Keratinocyte (primary cell): ENCODE measurements at regions not wholly inside any gene's neighbourhood (a gene's known extent, or its start where the extent isn't known, plus 50 kb on each side); places are given as distances from the start of the nearest gene placed in this dataset.
A peak's percentile ranks its signal among the peaks of the same experiment; 100 is the strongest.

Experiments used
- DNase-seq: peaks from one replicate; pipeline ENCODE4 v3.0.0-alpha.2; 2011; ENCODE audit warnings: low read depth, missing footprints, low spot score
- FAIRE-seq: peaks from 2 replicates; lab custom pipeline; 2011; peaks lifted over from hg19 to GRCh38; lab: Jason Lieb, UNC
- H2AFZ ChIP-seq: 2 replicates; pipeline ENCODE4 v1.6.0; 2012; ENCODE audit warnings: low read length, control low read depth, inconsistent platforms; ENCODE audit not compliant: control insufficient read depth
- H3K27ac ChIP-seq: 2 replicates; pipeline ENCODE4 v1.5.1; 2011; ENCODE audit warnings: low read length; ENCODE audit not compliant: control insufficient read depth, insufficient read depth
- H3K27me3 ChIP-seq: 3 replicates; pipeline ENCODE4 v1.6.0; 2011; ENCODE audit warnings: low read length; ENCODE audit not compliant: control insufficient read depth, insufficient read depth; ENCODE audit errors: extremely low read depth
- H3K36me3 ChIP-seq, 2 experiments: 2 replicates in 1 of 2; 3 replicates in 1 of 2; pipeline ENCODE4 v1.5.1; 2011; ENCODE audit warnings: low read length in 2 of 2, mild to moderate bottlenecking in 1 of 2; ENCODE audit not compliant: control insufficient read depth in 2 of 2, insufficient read depth in 2 of 2; ENCODE audit errors: extremely low read depth in 1 of 2
- H3K4me1 ChIP-seq: 3 replicates; pipeline ENCODE4 v1.5.1; 2011; ENCODE audit warnings: low read length; ENCODE audit not compliant: control insufficient read depth, insufficient read depth; ENCODE audit errors: extremely low read depth
- H3K4me2 ChIP-seq: 3 replicates; pipeline ENCODE4 v1.6.0; 2011; ENCODE audit warnings: low read depth, low read length; ENCODE audit not compliant: control insufficient read depth, insufficient read depth; ENCODE audit errors: extremely low read depth
- H3K4me3 ChIP-seq, 3 experiments: fragments of 200-600 bp in 1 of 3; sonication (generic) in 1 of 3; 2 replicates in 2 of 3; 3 replicates in 1 of 3; pipeline ENCODE4 v1.5.1; 2011 to 2016; ENCODE audit warnings: low read length in 3 of 3, mild to moderate bottlenecking in 3 of 3, control low read depth in 2 of 3, inconsistent platforms in 1 of 3, low read depth in 1 of 3, mixed read lengths in 1 of 3, mixed run types in 1 of 3, moderate library complexity in 1 of 3; ENCODE audit not compliant: control insufficient read depth in 2 of 3, insufficient read depth in 2 of 3; ENCODE audit errors: extremely low read depth in 1 of 3
- H3K79me2 ChIP-seq: 2 replicates; pipeline ENCODE4 v1.6.0; 2012; ENCODE audit warnings: low read length; ENCODE audit not compliant: control insufficient read depth, insufficient read depth
- H3K9ac ChIP-seq: 3 replicates; pipeline ENCODE4 v1.6.0; 2011; ENCODE audit warnings: low read length; ENCODE audit not compliant: control insufficient read depth, insufficient read depth; ENCODE audit errors: extremely low read depth
- H3K9me1 ChIP-seq: 3 replicates; pipeline ENCODE4 v1.6.0; 2011; ENCODE audit warnings: low read length; ENCODE audit not compliant: control insufficient read depth, insufficient read depth; ENCODE audit errors: extremely low read depth
- H3K9me3 ChIP-seq: 2 replicates; pipeline ENCODE4 v1.5.1; 2012; ENCODE audit warnings: low read depth, low read length; ENCODE audit not compliant: control insufficient read depth
- H4K20me1 ChIP-seq: 3 replicates; pipeline ENCODE4 v1.6.0; 2011; ENCODE audit warnings: low read length; ENCODE audit not compliant: control insufficient read depth, insufficient read depth; ENCODE audit errors: extremely low read depth
- CTCF ChIP-seq, 3 experiments: IDR thresholded peaks in 1 of 3; conservative IDR thresholded peaks in 1 of 3; optimal IDR thresholded peaks in 1 of 3; 2 replicates in 2 of 3; 3 replicates in 1 of 3; pipeline versions ENCODE3 to v1.5.1; 2011; ENCODE audit warnings: low read length in 3 of 3, mild to moderate bottlenecking in 3 of 3, moderate library complexity in 2 of 3, control low read depth in 1 of 3, inconsistent platforms in 1 of 3; ENCODE audit not compliant: insufficient read depth in 2 of 3; ENCODE audit errors: extremely low read depth in 1 of 3
- EZH2 ChIP-seq: IDR thresholded peaks from one replicate; pipeline ENCODE4 v1.6.1; 2012; ENCODE audit warnings: inconsistent platforms, mild to moderate bottlenecking, low read length, moderate library complexity
- dilution Hi-C: fragments of 300-500 bp; cut with MboI; formaldehyde crosslinking; loops from one replicate; pipeline ENCODE4 v1.7.0; 2020; ENCODE audit warnings: low sequenced_read_pairs; ENCODE audit not compliant: extremely low pct_ligation_motif_present

GRCh38 chr22:22800716-22801115 is 86.9 kb upstream of the IGLL5 start:
- Histone ChIP-seq H3K79me2 (no peaks in the 10 kb centered on the region), H3K4me3 (no peak overlapping the region), H3K9me3 (no peaks in the 10 kb centered on the region), H3K4me1 (no peaks in the 10 kb centered on the region), H4K20me1 (no peaks in the 10 kb centered on the region), H3K9me1 (no peaks in the 10 kb centered on the region), H3K27ac (no peak overlapping the region), H3K27me3 (no peaks in the 10 kb centered on the region), H2AFZ (no peak overlapping the region), H3K4me2 (no peak overlapping the region), H3K9ac (no peak overlapping the region), H3K36me3 (no peaks in the 10 kb centered on the region)
- TF ChIP-seq EZH2 (no peak), CTCF (optimal IDR thresholded peaks at IDR 0.05 in 1 of 3, IDR thresholded peaks at IDR 0.05 in 1 of 3, conservative IDR thresholded peaks at IDR 0.05 in 1 of 3; ENCODE audit: extremely low read depth in 1 of 3, insufficient read depth in 2 of 3, low read length in 3 of 3) (no peak)
- no peak for FAIRE-seq
- dilution Hi-C loops: no loop called here
- DNase-seq: no peak

GRCh38 chr22:22802339-22802970 is 85.2 kb upstream of the IGLL5 start:
- no peaks in the 10 kb centered on the region for H3K9me3 ChIP-seq
- H3K9me1 ChIP-seq: no peaks in the 10 kb centered on the region
- H3K79me2 ChIP-seq: no peaks in the 10 kb centered on the region
- H3K4me3 ChIP-seq: no peak overlapping the region
- DNase-seq (no peak), FAIRE-seq (no peak)
- H3K27ac ChIP-seq: no peak overlapping the region
- TF ChIP-seq EZH2 (no peak), CTCF (optimal IDR thresholded peaks at IDR 0.05 in 1 of 3, IDR thresholded peaks at IDR 0.05 in 1 of 3, conservative IDR thresholded peaks at IDR 0.05 in 1 of 3; ENCODE audit: extremely low read depth in 1 of 3, insufficient read depth in 2 of 3, low read length in 3 of 3) (peak; percentile 24 to 48 (median 36))
- no peak overlapping the region for H3K9ac ChIP-seq
- no peaks in the 10 kb centered on the region for H4K20me1 ChIP-seq
- H2AFZ ChIP-seq: no peak overlapping the region
- dilution Hi-C loops: no loop called here
- H3K4me2 ChIP-seq: no peak overlapping the region
- no peaks in the 10 kb centered on the region for H3K4me1 ChIP-seq
- H3K36me3 ChIP-seq: no peaks in the 10 kb centered on the region
- H3K27me3 ChIP-seq: peaks cover 4% of the 10 kb centered on the region
